ENCODE measurements at regions not wholly inside any gene's neighbourhood (a gene's known extent, or its start where the extent isn't known, plus 50 kb on each side); places are given as distances from the start of the nearest gene placed in this dataset.
"Not testable (repeated sequence)": the region's sequence is repeated elsewhere in the genome, so short reads cannot be mapped to it uniquely, and the experiment has no call there.

GRCh38 chr18:28736223-28736622 lies 559.3 kb upstream of the CDH2 start:
- DNase-seq: no peak

GRCh38 chr18:28735731-28736130 lies 558.8 kb upstream of the CDH2 start:
- no peak for DNase-seq

GRCh38 chr18:28729321-28729720 lies 552.4 kb upstream of the CDH2 start:
- DNase-seq: no peak

DNA sequence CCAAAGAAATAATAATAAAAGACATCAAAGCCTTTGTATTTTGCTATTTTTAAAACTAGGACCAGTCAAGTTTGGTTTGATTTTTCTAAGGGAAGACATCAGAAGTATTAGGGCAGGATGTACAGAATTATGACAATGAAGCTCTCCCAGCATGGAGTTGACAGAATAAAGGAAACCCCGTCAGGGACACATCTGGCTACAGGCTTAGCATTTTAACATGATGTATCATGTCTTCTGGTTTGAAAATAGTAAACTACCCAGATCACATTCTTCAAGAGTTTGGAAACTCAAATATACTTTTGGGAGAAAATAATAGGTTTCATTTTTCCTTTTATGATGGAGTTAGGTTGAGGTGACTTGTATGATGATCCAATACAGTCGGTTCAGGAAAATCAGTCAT lies 552.0 kb upstream of the CDH2 start:
- DNase-seq: no peak

- DNase-seq: not testable (repeated sequence)
Measured at GRCh38 chr18:28727189-28727588, 550.3 kb upstream of the CDH2 start.

DNA sequence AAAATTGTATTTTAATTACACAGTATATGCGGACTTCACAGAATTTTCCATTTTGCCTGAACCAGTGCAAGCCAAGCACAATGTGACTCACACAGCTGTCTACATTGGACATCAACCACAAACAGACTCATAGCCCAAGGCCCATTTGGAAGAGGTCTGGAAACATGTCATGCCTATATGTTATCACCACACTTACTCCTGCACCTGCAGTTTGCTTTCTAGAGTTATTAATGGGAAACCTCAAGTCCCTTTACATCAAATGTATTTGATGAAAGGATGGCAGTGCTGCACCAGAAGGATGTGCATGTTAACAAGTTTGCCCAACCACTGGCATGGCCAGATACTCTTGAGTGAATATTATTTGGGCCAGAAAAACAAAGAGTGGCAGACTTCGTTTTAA lies 548.9 kb upstream of the CDH2 start:
- DNase-seq: no peak

GRCh38 chr18:28723506-28723905 lies 546.6 kb upstream of the CDH2 start:
- no peak for DNase-seq

- DNase-seq: no peak
Measured at GRCh38 chr18:28718696-28719095, 541.8 kb upstream of the CDH2 start.

DNA sequence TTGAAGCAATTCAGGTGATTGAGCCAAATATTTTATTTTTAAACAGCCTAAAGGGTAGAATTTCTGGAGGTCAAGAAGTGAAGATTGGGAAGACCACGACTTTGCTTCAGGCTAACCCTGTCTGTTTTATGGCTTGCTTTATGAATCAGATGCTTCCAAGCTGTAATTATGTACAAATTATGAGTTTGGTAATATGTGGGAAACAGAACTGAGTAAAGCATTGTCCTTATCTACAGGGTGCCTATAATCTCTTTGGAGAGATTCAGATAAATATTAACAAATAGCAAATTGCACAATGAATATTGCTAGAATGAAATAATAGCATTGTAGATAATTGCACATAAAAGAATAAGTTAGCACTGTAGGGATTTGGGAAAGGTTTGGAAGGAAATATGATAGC lies 539.4 kb upstream of the CDH2 start:
- no peak for DNase-seq

DNA sequence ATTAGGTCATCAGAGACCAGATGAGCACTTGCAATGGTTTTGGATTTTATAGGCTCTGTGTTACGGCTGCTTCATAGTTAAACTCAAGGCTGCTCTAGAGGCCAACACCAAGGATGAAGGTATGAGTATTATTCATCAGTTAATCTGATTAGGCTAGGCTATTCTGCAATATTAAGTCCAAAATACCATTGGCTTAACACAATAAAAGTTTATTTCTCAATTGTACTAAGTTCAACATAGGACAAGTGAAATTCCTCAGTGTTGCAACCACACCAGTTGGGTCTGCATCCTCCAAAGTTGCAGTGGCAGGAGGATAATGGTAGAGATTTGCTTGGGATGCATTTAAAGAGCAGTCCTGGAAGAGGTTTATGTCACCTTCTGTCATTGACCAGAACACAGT lies 538.3 kb upstream of the CDH2 start:
- no peak for DNase-seq

- DNase-seq: no peak
Measured at GRCh38 chr18:28714498-28714897, 537.6 kb upstream of the CDH2 start.

- DNase-seq: no peak
Measured at GRCh38 chr18:28712796-28713425, 536.0 kb upstream of the CDH2 start.

DNA sequence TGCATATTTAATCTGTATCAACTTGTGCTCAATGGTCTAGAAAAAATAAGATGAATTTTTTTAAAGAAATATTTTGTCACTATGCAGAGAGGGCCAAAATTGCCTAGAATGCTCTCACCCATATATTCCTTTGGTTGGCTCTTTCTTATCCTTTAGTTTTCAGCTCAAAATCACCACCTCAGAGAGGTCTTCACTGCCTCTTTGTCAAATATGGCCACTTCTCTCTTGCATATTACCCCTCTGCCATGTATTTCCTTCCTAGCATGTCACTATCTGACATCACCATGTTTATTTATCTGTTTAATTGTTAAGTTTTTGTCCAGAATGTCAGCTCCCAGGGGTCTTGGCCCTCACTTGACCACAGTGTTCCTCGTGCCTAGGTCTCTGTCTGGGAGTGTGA lies 535.2 kb upstream of the CDH2 start:
- no peak for DNase-seq

DNA sequence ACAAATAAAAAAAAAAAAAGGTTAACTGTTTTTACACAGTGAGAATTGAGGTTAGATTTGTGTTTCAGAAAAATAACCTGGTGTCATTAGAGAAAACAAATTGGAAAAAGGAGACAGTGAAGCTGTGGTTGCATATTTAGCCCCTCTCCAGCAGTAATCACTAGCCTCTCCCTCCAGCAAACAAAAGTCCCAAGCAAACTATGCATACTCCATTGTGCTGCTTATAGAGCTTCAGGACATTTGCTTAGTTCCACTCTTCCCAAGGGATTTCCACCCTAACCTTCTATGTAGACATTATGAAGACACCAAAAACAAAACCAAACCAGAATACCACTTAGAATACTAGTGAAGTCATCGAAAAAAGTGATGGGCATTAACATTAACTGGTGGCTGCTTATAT lies 534.2 kb upstream of the CDH2 start:
- DNase-seq: no peak

DNA sequence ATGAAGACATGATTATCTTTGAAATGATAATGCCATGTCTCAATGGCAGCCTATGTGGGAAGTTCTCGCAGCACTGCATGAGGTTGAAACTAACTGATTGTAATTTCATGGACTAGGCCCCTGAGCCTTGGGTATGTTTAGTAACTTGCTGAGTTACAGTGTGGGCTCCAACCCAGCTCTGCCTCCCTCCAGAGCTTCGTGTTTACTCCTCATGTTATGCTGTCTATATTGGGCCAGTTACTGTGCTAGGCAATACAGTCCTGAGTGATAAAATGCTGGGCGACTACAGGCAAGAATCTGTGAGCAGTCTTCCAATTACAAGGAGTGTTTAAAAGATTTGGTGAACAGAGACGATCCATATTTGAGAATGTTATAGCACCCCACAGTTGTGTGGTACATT lies 530.1 kb upstream of the CDH2 start:
- no peak for DNase-seq

DNA sequence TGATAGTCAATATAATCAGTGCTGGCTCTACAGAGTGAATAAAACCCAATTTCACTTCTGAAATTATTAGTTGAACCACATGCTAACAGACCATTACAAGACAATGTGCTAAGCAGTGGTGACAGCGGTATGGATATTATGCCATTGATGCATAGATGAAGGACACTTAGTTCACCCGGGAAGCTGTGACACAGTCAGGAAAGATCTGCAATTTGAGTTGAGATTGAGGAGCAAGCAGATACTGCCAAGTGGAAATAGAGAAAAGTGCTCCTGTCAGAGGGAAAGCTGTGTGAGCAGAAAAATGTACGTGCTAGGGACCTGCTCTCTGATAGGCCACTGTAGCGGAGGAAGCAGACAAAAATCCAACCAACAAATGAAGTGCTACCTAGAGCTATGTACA lies 529.5 kb upstream of the CDH2 start:
- DNase-seq: no peak

- DNase-seq: no peak
Measured at GRCh38 chr18:28705482-28705881, 528.6 kb upstream of the CDH2 start.

DNA sequence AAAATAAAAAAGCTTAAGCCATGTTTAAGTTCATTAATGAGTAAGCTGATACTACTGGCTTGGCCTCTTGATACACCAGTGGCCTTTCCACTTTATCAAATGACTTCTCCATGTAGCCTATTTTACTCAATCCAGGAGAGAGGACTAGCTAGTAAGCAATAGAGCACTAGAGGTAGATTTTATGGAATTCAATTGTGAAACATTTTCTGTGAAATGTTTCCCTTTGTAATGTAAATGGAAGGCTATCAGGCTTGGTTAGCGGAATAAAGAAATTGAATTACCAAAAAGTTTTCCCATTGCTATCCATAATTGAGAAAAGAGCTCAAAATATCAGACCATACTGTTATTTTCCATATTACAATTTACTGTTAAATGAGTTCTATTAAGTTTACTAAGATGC lies 515.4 kb upstream of the CDH2 start:
- no peak for DNase-seq

DNA sequence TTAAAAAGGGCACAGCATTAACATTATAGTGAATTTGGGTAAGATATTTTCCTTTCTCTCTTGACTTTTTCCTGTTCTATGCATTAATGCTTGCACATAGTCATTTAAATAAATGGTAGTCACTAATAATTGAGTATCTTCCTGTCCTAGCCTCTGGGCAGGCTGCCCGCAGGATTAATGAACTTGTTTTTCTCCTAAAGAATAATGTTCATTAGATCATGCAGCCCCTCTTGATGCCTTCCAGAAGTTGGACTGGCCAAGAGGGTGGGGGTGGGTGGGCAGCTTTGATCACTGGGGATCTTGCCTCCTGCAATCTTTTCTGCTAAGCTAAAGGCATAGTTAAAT lies 514.5 kb upstream of the CDH2 start:
- no peak for DNase-seq

- DNase-seq: no peak
Measured at GRCh38 chr18:28690836-28691495, 514.0 kb upstream of the CDH2 start.

- no peak for DNase-seq
Measured at GRCh38 chr18:28690100-28690499, 513.2 kb upstream of the CDH2 start.

- DNase-seq: no peak
Measured at GRCh38 chr18:28689588-28689987, 512.7 kb upstream of the CDH2 start.

DNA sequence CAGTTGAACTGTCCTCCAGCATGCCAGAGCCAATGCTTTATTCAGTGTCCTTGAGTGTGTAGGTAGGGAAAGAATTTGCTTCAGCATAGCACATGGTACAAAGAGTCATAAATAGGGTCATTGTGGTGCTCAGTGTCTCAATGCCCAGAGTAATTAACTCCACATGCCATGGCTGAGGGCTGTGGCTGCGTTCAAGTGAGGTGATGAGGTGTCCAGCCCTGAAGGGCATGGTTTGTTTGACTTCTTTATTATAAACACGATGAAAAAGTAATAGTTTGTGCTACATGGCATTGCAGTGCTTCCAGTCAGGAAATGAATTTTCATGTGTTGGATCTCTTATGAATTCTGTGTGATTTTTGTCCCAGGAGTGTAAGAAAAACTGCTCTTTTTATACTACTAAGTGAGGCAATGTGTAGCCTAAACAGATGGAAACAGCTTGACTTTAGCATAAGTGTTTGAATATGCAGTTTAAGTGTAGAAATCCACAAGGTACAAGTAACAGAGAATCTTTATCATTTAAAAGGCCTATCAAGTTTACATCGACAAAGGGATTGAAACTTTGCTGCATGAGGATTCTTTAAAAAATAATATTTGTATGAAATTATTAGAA lies 507.9 kb upstream of the CDH2 start:
- no peak for DNase-seq

Measured in nucleus accumbens (tissue), 56 donors.